ENCODE measurements at regions not wholly inside any gene's neighbourhood (a gene's known extent, or its start where the extent isn't known, plus 50 kb on each side); places are given as distances from the start of the nearest gene placed in this dataset.

- DNase-seq (ENCODE audit: low read depth in 1 of 2, low spot score in 1 of 2), result peak in 1 of 2 donors; percentile 43
- no peak overlapping the region for H3K4me3 ChIP-seq
- TF ChIP-seq CTCF (IDR thresholded peaks at IDR 0.05; ENCODE audit: low read depth, low read length), result no peak
- no peaks in the 10 kb centered on the region for H3K9me3 ChIP-seq (ENCODE audit: low read depth)
- H3K4me1 ChIP-seq (ENCODE audit: low read depth), result peaks cover 15% of the 10 kb centered on the region
- no peaks in the 10 kb centered on the region for H3K36me3 ChIP-seq
- no peaks in the 10 kb centered on the region for H3K27me3 ChIP-seq
- H3K27ac ChIP-seq, result peak overlapping the region; percentile 22
Measured at GRCh38 chr10:78286186-78286585, 252.5 kb downstream of the RPS24 start.

- no peaks in the 10 kb centered on the region for H3K9me3 ChIP-seq (ENCODE audit: low read depth)
- no peak overlapping the region for H3K4me3 ChIP-seq
- no peak for DNase-seq (ENCODE audit: low read depth in 1 of 2, low spot score in 1 of 2)
- H3K27me3 ChIP-seq, result no peaks in the 10 kb centered on the region
- TF ChIP-seq CTCF (IDR thresholded peaks at IDR 0.05; ENCODE audit: low read depth, low read length), result no peak
- no peaks in the 10 kb centered on the region for H3K36me3 ChIP-seq
- peaks cover 19% of the 10 kb centered on the region for H3K4me1 ChIP-seq (ENCODE audit: low read depth)
- H3K27ac ChIP-seq, result peak overlapping the region; percentile 22
Measured at GRCh38 chr10:78286668-78287067, 253.0 kb downstream of the RPS24 start.

- TF ChIP-seq CTCF (IDR thresholded peaks at IDR 0.05; ENCODE audit: low read depth, low read length), result no peak
- H3K36me3 ChIP-seq, result no peaks in the 10 kb centered on the region
Measured at GRCh38 chr10:78287618-78288017, 254.0 kb downstream of the RPS24 start.

GRCh38 chr10:78288663-78289062 lies 255.0 kb downstream of the RPS24 start:
- Histone ChIP-seq H3K4me1 (ENCODE audit: low read depth) (peaks cover 39% of the 10 kb centered on the region), H3K27ac (no peak overlapping the region), H3K9me3 (ENCODE audit: low read depth) (no peaks in the 10 kb centered on the region), H3K4me3 (no peak overlapping the region), H3K36me3 (no peaks in the 10 kb centered on the region), H3K27me3 (no peaks in the 10 kb centered on the region)
- no peak for TF ChIP-seq CTCF (IDR thresholded peaks at IDR 0.05; ENCODE audit: low read depth, low read length)
- DNase-seq (ENCODE audit: low read depth in 1 of 2, low spot score in 1 of 2), result no peak

More at GRCh38 chr10:78287618-78288017, 254.0 kb downstream of the RPS24 start:
- DNase-seq (ENCODE audit: low read depth in 1 of 2, low spot score in 1 of 2), result no peak
- Histone ChIP-seq H3K27me3 (no peaks in the 10 kb centered on the region), H3K9me3 (ENCODE audit: low read depth) (no peaks in the 10 kb centered on the region), H3K4me3 (no peak overlapping the region), H3K4me1 (ENCODE audit: low read depth) (peaks cover 29% of the 10 kb centered on the region), H3K27ac (peak overlapping the region; percentile 22)

GRCh38 chr10:78290131-78290750 lies 256.6 kb downstream of the RPS24 start:
- H3K27me3 ChIP-seq, result no peaks in the 10 kb centered on the region
- peaks cover 55% of the 10 kb centered on the region for H3K4me1 ChIP-seq (ENCODE audit: low read depth)
- H3K27ac ChIP-seq, result peak overlapping the region; percentile 1
- no peak for DNase-seq (ENCODE audit: low read depth in 1 of 2, low spot score in 1 of 2)
- no peaks in the 10 kb centered on the region for H3K9me3 ChIP-seq (ENCODE audit: low read depth)
- TF ChIP-seq CTCF (IDR thresholded peaks at IDR 0.05; ENCODE audit: low read depth, low read length), result no peak
- H3K4me3 ChIP-seq, result no peak overlapping the region
- H3K36me3 ChIP-seq, result no peaks in the 10 kb centered on the region

Measured in cardiac muscle cell (in vitro differentiated cells and primary cell).